HepG2 (cell line): ENCODE measurements at regions not wholly inside any gene's neighbourhood (a gene's known extent, or its start where the extent isn't known, plus 50 kb on each side); places are given as distances from the start of the nearest gene placed in this dataset.

Source experiments
- ATAC-seq: fragments of 200-7000 bp; cut with Tn5 transposase; 3 replicates; pipeline ENCODE4 v1.9.1; 2020; ENCODE audit warnings: mild to moderate bottlenecking, moderate library complexity
- BruUV-seq: library from RNA; stranded (reverse); fragments of 400-500 nt; replicated peaks from 2 replicates; lab custom pipeline; 2021; lab: Mats Ljungman, UMichigan
- CTCF ChIA-PET: fragments of 300-600 bp; formaldehyde crosslinking; extraction: SDS; loops from one replicate; lab custom pipeline; 2021; ENCODE audit warnings: low total read pairs, inconsistent platforms, low intra/inter-chr PET ratio; lab: Yijun Ruan, JAX
- POLR2A ChIA-PET: fragments of 350-600 bp; sonication (Branson Sonifier 250); formaldehyde crosslinking; loops from one replicate; lab custom pipeline; 2020; ENCODE audit warnings: antibody characterized with exemption, inconsistent platforms; lab: Yijun Ruan, JAX
- DNase-seq: peaks from one replicate; pipeline ENCODE4 v3.0.0-alpha.2; 2015; ENCODE audit warnings: low spot score
- FAIRE-seq: peaks from 3 replicates; lab custom pipeline; 2011; peaks lifted over from hg19 to GRCh38; lab: Jason Lieb, UNC
- H2AFZ ChIP-seq: one replicate; pipeline ENCODE4 v1.6.1; 2011; ENCODE audit warnings: low read length, inconsistent platforms
- H3K27ac ChIP-seq: fragments of 300-600 bp; 3 replicates; pipeline ENCODE4 v1.8.0; 2011; ENCODE audit warnings: mixed run types, mild to moderate bottlenecking, mixed read lengths, low read length, inconsistent platforms; ENCODE audit not compliant: insufficient read depth; ENCODE audit errors: extremely low read length
- H3K27me3 ChIP-seq, 2 experiments: fragments of 200-600 bp in 1 of 2; 2 replicates in 1 of 2; 3 replicates in 1 of 2; pipeline versions ENCODE4 v1.6.0 to v1.8.0; 2011; ENCODE audit warnings: low read length in 2 of 2, mild to moderate bottlenecking in 2 of 2, moderate library complexity in 2 of 2, inconsistent platforms in 1 of 2; ENCODE audit not compliant: insufficient read depth in 2 of 2, control insufficient read depth in 1 of 2
- H3K36me3 ChIP-seq, 2 experiments: fragments of 200-600 bp in 1 of 2; replicated peaks in 1 of 2; 2 replicates in 1 of 2; 3 replicates in 1 of 2; pipeline versions ENCODE4 v1.5.1 to v1.8.0; 2011; ENCODE audit warnings: low read length in 2 of 2, inconsistent platforms in 1 of 2; ENCODE audit not compliant: insufficient read depth in 2 of 2, control insufficient read depth in 1 of 2
- H3K4me1 ChIP-seq: 2 replicates; pipeline ENCODE4 v1.5.1; 2012; ENCODE audit warnings: low read length, inconsistent platforms; ENCODE audit not compliant: insufficient read depth
- H3K4me2 ChIP-seq: 2 replicates; pipeline ENCODE4 v1.6.0; 2011; ENCODE audit warnings: low read depth, low read length, inconsistent platforms
- H3K4me3 ChIP-seq, 3 experiments: fragments of 200-600 bp in 1 of 3; sonication (generic), shearing (Covaris generic) in 1 of 3; replicated peaks in 1 of 3; 2 replicates each; pipeline ENCODE4 v1.5.1; 2011 to 2016; ENCODE audit warnings: low read length in 3 of 3, inconsistent platforms in 2 of 3, low read depth in 2 of 3, mild to moderate bottlenecking in 2 of 3, control low read depth in 1 of 3, mixed read lengths in 1 of 3; ENCODE audit not compliant: insufficient read depth in 1 of 3
- H3K79me2 ChIP-seq: one replicate; pipeline ENCODE4 v1.6.1; 2011; ENCODE audit warnings: low read length, inconsistent platforms; ENCODE audit not compliant: insufficient read depth
- H3K9ac ChIP-seq: 2 replicates; pipeline ENCODE4 v1.6.0; 2011; ENCODE audit warnings: mild to moderate bottlenecking, low read depth, low read length, inconsistent platforms; ENCODE audit not compliant: insufficient read depth
- H3K9me3 ChIP-seq: 2 replicates; pipeline ENCODE4 v1.5.1; 2012; ENCODE audit warnings: mild to moderate bottlenecking, low read length
- H4K20me1 ChIP-seq: 2 replicates; pipeline ENCODE4 v1.6.0; 2011; ENCODE audit warnings: inconsistent platforms, mild to moderate bottlenecking, low read length, moderate library complexity; ENCODE audit not compliant: insufficient read depth
- KLF11 ChIP-seq: IDR thresholded peaks from 2 replicates; pipeline ENCODE4 v1.6.1; 2016; ENCODE audit warnings: missing compliant biosample characterization
- SSRP1 ChIP-seq: IDR thresholded peaks from 2 replicates; pipeline ENCODE4 v1.6.1; 2016; ENCODE audit warnings: control low read depth
- TAF1 ChIP-seq: sonication (generic); formaldehyde crosslinking; IDR thresholded peaks from 2 replicates; pipeline ENCODE4 v1.4.0; 2020; ENCODE audit warnings: missing genetic modification reagents
- ZC3H4 ChIP-seq: sonication (generic); formaldehyde crosslinking; IDR thresholded peaks from 2 replicates; pipeline ENCODE4 v1.4.0; 2020; ENCODE audit warnings: missing genetic modification reagents, borderline replicate concordance
- ZNF12 ChIP-seq: sonication (generic); formaldehyde crosslinking; IDR thresholded peaks from 2 replicates; pipeline ENCODE4 v1.5.0; 2020; ENCODE audit warnings: missing genetic modification reagents
- WGBS: methylation state at CpG from one replicate; pipeline ENCODE4 v1.1.6; 2017; ENCODE audit warnings: low lambda C conversion rate; 5-methylcytosine and 5-hydroxymethylcytosine counted together
- in situ Hi-C: cut with HindIII; loops from 2 replicates; pipeline ENCODE4 v1.10.0; 2017; ENCODE audit warnings: low pct_unique_long_range_greater_than_20kb; ENCODE audit not compliant: extremely low pct_ligation_motif_present
- intact Hi-C: fragments of 100-400 bp; cut with micrococcal nuclease; formaldehyde crosslinking; loops from one replicate; pipeline ENCODE4 v1.10.0; 2022; ENCODE audit not compliant: unreplicated experiment
- TF ChIP-seq, protein P1 (sequence below): IDR thresholded peaks from 2 replicates; pipeline ENCODE4 v1.6.1; 2016; ENCODE audit warnings: missing genetic modification reagents, missing compliant biosample characterization
- TF ChIP-seq, protein P2 (sequence below): sonication (generic); formaldehyde crosslinking; IDR thresholded peaks from 2 replicates; pipeline ENCODE4 v1.4.0; 2020; ENCODE audit warnings: mild to moderate bottlenecking, missing genetic modification reagents
- TF ChIP-seq, protein P3 (sequence below): sonication (generic); formaldehyde crosslinking; IDR thresholded peaks from 2 replicates; pipeline ENCODE4; 2020; ENCODE audit warnings: missing genetic modification reagents, mild to moderate bottlenecking, borderline replicate concordance

DNA sequence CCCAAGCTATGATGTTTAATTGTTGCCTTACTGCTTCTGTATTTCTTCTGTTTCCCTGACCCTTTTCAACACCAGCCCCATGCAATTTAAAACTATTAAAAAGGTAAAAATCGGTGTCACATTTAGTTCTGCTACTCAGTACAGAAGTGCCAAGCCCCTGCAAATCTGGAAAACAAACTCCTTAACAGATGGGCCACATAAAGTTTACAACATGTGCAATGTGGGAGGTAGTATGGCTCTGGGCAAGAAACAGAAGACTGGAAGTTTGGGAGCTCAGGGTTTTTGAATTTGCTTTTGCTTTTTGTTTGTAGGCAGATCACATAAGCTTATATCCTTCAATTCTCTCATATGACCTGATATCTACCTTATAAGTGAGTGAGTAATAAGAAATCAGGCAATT is 404.0 kb upstream of the ATP2B1 start:
- DNase-seq (no peak), FAIRE-seq (no peak), ATAC-seq (no peak)
- Histone ChIP-seq H3K79me2 (no peaks in the 10 kb centered on the region), H3K27ac (no peak overlapping the region), H3K4me2 (no peak overlapping the region), H3K36me3 (no peaks in the 10 kb centered on the region), H2AFZ (no peak overlapping the region), H3K9ac (no peak overlapping the region), H4K20me1 (no peaks in the 10 kb centered on the region), H3K4me3 (no peak overlapping the region), H3K9me3 (no peaks in the 10 kb centered on the region), H3K27me3 (no peaks in the 10 kb centered on the region; a peak in 1 of 5 replicates), H3K4me1 (no peaks in the 10 kb centered on the region)
- ChIA-PET POLR2A (no interaction called here), CTCF (no interaction called here)
- 0% methylated on average over 1 of the region's 1 CpG for whole genome bisulfite sequencing
- in situ Hi-C loops (no loop called here), intact Hi-C loops (no loop called here)
- no peak for TF ChIP-seq KLF11
- TF ChIP-seq, protein P1, sequence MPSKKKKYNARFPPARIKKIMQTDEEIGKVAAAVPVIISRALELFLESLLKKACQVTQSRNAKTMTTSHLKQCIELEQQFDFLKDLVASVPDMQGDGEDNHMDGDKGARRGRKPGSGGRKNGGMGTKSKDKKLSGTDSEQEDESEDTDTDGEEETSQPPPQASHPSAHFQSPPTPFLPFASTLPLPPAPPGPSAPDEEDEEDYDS (CRISPR knock-in tag): no peak
- no peak for TF ChIP-seq TAF1 (CRISPR knock-in tag)
- TF ChIP-seq, protein P2, sequence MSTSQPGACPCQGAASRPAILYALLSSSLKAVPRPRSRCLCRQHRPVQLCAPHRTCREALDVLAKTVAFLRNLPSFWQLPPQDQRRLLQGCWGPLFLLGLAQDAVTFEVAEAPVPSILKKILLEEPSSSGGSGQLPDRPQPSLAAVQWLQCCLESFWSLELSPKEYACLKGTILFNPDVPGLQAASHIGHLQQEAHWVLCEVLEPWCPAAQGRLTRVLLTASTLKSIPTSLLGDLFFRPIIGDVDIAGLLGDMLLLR (CRISPR knock-in tag): no peak
- TF ChIP-seq, protein P3, sequence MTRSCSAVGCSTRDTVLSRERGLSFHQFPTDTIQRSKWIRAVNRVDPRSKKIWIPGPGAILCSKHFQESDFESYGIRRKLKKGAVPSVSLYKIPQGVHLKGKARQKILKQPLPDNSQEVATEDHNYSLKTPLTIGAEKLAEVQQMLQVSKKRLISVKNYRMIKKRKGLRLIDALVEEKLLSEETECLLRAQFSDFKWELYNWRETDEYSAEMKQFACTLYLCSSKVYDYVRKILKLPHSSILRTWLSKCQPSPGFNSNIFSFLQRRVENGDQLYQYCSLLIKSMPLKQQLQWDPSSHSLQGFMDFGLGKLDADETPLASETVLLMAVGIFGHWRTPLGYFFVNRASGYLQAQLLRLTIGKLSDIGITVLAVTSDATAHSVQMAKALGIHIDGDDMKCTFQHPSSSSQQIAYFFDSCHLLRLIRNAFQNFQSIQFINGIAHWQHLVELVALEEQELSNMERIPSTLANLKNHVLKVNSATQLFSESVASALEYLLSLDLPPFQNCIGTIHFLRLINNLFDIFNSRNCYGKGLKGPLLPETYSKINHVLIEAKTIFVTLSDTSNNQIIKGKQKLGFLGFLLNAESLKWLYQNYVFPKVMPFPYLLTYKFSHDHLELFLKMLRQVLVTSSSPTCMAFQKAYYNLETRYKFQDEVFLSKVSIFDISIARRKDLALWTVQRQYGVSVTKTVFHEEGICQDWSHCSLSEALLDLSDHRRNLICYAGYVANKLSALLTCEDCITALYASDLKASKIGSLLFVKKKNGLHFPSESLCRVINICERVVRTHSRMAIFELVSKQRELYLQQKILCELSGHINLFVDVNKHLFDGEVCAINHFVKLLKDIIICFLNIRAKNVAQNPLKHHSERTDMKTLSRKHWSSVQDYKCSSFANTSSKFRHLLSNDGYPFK: no peak
- TF ChIP-seq ZC3H4 (CRISPR knock-in tag): no peak
- TF ChIP-seq ZNF12 (CRISPR knock-in tag): no peak
- TF ChIP-seq SSRP1: no peak
- BruUV-seq: no TSS peak
